Spleen (tissue), 7 donors: ENCODE measurements at regions not wholly inside any gene's neighbourhood (a gene's known extent, or its start where the extent isn't known, plus 50 kb on each side); places are given as distances from the start of the nearest gene placed in this dataset.

ENCODE experiments used
- POLR2A ChIP-seq, 3 donors: fragments of 450-650 bp; IDR thresholded peaks; one replicate each; pipeline ENCODE4 v1.5.1; 2017; ENCODE audit warnings: antibody characterized with exemption in 3 of 3, mild to moderate bottlenecking in 1 of 3
- TF ChIP-seq, protein P1 (sequence below), 11 experiments: fragments of 200-600 bp in 7 of 11; fragments of 450-650 bp in 4 of 11; sonication (generic) in 4 of 11; IDR thresholded peaks in 8 of 11; conservative IDR thresholded peaks in 3 of 11; 1 replicate in 7 of 11; 2 replicates in 4 of 11; pipeline versions ENCODE4 v1.4.0 to v1.8.0; 2016 to 2021; ENCODE audit warnings: antibody characterized with exemption in 11 of 11, inconsistent platforms in 4 of 11, mild to moderate bottlenecking in 1 of 11
- donor health status: DM: no; HTN: no; CAD: no; lungs with moderate emphysema.
- donor health status: DM: no; HTN: no; CAD: no.
- donor health status: DM: no; HTN: no; CAD: no.

GRCh38 chr9:103168254-103168653, 173.1 kb downstream of the CYLC2 start:
- TF ChIP-seq, protein P1, sequence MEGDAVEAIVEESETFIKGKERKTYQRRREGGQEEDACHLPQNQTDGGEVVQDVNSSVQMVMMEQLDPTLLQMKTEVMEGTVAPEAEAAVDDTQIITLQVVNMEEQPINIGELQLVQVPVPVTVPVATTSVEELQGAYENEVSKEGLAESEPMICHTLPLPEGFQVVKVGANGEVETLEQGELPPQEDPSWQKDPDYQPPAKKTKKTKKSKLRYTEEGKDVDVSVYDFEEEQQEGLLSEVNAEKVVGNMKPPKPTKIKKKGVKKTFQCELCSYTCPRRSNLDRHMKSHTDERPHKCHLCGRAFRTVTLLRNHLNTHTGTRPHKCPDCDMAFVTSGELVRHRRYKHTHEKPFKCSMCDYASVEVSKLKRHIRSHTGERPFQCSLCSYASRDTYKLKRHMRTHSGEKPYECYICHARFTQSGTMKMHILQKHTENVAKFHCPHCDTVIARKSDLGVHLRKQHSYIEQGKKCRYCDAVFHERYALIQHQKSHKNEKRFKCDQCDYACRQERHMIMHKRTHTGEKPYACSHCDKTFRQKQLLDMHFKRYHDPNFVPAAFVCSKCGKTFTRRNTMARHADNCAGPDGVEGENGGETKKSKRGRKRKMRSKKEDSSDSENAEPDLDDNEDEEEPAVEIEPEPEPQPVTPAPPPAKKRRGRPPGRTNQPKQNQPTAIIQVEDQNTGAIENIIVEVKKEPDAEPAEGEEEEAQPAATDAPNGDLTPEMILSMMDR (IDR thresholded peaks at IDR 0.05 in 8 of 11, conservative IDR thresholded peaks at IDR 0.05 in 3 of 11): no peak
- TF ChIP-seq POLR2A (IDR thresholded peaks at IDR 0.05): no peak
